ENCODE measurements at regions not wholly inside any gene's neighbourhood (a gene's known extent, or its start where the extent isn't known, plus 50 kb on each side); places are given as distances from the start of the nearest gene placed in this dataset.

DNA sequence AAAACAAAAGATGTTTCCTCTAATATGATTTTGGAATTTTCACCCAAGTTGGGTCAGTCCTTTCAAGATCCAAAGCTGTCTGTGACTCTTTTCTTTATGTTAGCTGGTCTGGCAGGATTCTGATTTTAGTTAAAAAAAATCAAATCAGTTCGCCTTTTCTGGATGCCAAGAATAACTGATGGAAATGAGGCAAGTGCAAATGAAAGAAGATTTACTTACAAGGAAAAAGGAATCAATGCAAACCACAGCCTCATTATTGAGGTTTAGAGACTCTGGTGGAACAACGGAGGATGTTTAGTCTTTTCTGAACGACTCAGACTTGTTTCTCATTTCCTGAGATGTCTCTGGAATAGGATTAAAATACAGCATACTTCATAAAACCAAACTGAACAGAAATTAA is 117.0 kb upstream of the DYRK2 start:
- Histone ChIP-seq H3K9me3 (ENCODE audit: control insufficient read depth, low read depth, low read length) (no peaks in the 10 kb centered on the region), H3K4me3 (ENCODE audit: low read length) (no peak overlapping the region), H3K4me1 (ENCODE audit: control insufficient read depth, insufficient read depth, low read length) (peaks cover 16% of the 10 kb centered on the region), H3K27me3 (ENCODE audit: control insufficient read depth, insufficient read depth, low read length) (no peaks in the 10 kb centered on the region), H3K36me3 (ENCODE audit: control insufficient read depth, insufficient read depth, low read length) (no peaks in the 10 kb centered on the region), H3K27ac (ENCODE audit: low read length) (no peak overlapping the region)
- WGBS (ENCODE audit: insufficient coverage, low lambda C conversion rate), result 87% methylated on average over 2 of the region's 3 CpGs
- DNase-seq, result no peak

GRCh38 chr12:67533159-67533558 is 115.4 kb upstream of the DYRK2 start:
- 100% methylated on average over 1 of the region's 1 CpG for WGBS (ENCODE audit: insufficient coverage, low lambda C conversion rate)
- no peak for DNase-seq
- Histone ChIP-seq H3K4me1 (ENCODE audit: control insufficient read depth, insufficient read depth, low read length) (peaks cover 16% of the 10 kb centered on the region), H3K36me3 (ENCODE audit: control insufficient read depth, insufficient read depth, low read length) (no peaks in the 10 kb centered on the region), H3K27ac (ENCODE audit: low read length) (no peak overlapping the region), H3K4me3 (ENCODE audit: low read length) (no peak overlapping the region), H3K9me3 (ENCODE audit: control insufficient read depth, low read depth, low read length) (no peaks in the 10 kb centered on the region), H3K27me3 (ENCODE audit: control insufficient read depth, insufficient read depth, low read length) (no peaks in the 10 kb centered on the region)

- H3K4me1 ChIP-seq (ENCODE audit: control insufficient read depth, insufficient read depth, low read length), result peaks cover 16% of the 10 kb centered on the region
- no peak for DNase-seq
- H3K27ac ChIP-seq (ENCODE audit: low read length), result peak overlapping the region; percentile 67
- H3K27me3 ChIP-seq (ENCODE audit: control insufficient read depth, insufficient read depth, low read length), result no peaks in the 10 kb centered on the region
- no CpG with 5 or more reads among the region's 3 CpGs for WGBS (ENCODE audit: insufficient coverage, low lambda C conversion rate)
- H3K4me3 ChIP-seq (ENCODE audit: low read length), result no peak overlapping the region
- H3K9me3 ChIP-seq (ENCODE audit: control insufficient read depth, low read depth, low read length), result no peaks in the 10 kb centered on the region
- H3K36me3 ChIP-seq (ENCODE audit: control insufficient read depth, insufficient read depth, low read length), result no peaks in the 10 kb centered on the region
Measured at GRCh38 chr12:67534046-67534445, 114.5 kb upstream of the DYRK2 start.

DNA sequence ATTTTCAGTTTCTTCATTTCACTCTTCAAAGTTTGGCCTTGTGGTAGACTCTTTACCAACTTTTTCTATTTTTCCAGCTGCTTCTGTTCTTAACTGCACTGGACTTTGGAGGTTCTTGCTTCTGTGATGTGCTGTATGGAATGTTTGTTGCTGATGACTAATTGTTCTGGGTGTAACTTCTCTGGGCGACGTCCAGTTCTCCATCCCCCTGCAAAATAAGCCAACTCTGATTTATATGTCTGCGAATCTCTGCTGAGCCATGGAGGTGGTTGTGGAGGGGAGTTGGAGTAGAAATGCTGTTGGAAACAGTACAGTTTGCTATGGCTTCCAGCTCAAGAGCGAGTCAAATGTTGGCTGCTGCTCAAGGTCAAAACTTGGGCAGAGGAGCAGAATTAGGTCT is 113.9 kb upstream of the DYRK2 start:
- no peaks in the 10 kb centered on the region for H3K9me3 ChIP-seq (ENCODE audit: control insufficient read depth, low read depth, low read length)
- WGBS (ENCODE audit: insufficient coverage, low lambda C conversion rate), result no CpG with 5 or more reads among the region's 4 CpGs
- no peaks in the 10 kb centered on the region for H3K36me3 ChIP-seq (ENCODE audit: control insufficient read depth, insufficient read depth, low read length)
- no peak overlapping the region for H3K4me3 ChIP-seq (ENCODE audit: low read length)
- DNase-seq, result peak; percentile 35 to 55
- peaks cover 16% of the 10 kb centered on the region for H3K4me1 ChIP-seq (ENCODE audit: control insufficient read depth, insufficient read depth, low read length)
- H3K27ac ChIP-seq (ENCODE audit: low read length), result peak overlapping the region; percentile 67
- H3K27me3 ChIP-seq (ENCODE audit: control insufficient read depth, insufficient read depth, low read length), result no peaks in the 10 kb centered on the region

DNA sequence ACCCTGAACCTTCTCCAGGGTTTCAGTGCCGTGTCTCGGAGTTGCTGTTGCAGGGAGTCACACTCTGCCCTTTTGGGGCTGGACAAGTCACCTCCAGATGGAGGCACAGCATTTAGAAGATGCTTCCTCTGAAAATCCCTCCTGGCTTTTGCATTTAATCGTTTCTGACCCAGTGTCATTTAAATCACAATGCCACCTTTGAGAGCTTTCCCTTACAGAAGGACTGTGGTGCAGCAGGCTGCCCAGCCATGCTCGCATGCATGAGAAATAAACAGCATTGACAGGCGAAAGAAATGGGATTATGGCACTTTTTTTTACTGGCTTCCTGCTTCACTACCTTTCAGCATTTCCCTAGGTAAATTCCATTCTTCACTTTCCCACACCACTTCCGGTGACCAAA is 113.4 kb upstream of the DYRK2 start:
- no peak for DNase-seq
- WGBS (ENCODE audit: insufficient coverage, low lambda C conversion rate), result no CpG with 5 or more reads among the region's 6 CpGs
- peak overlapping the region; percentile 67 for H3K27ac ChIP-seq (ENCODE audit: low read length)
- H3K4me1 ChIP-seq (ENCODE audit: control insufficient read depth, insufficient read depth, low read length), result peaks cover 16% of the 10 kb centered on the region
- H3K4me3 ChIP-seq (ENCODE audit: low read length), result no peak overlapping the region
- H3K36me3 ChIP-seq (ENCODE audit: control insufficient read depth, insufficient read depth, low read length), result no peaks in the 10 kb centered on the region
- H3K27me3 ChIP-seq (ENCODE audit: control insufficient read depth, insufficient read depth, low read length), result no peaks in the 10 kb centered on the region
- H3K9me3 ChIP-seq (ENCODE audit: control insufficient read depth, low read depth, low read length), result no peaks in the 10 kb centered on the region

GRCh38 chr12:67535971-67536370 is 112.6 kb upstream of the DYRK2 start:
- peaks cover 16% of the 10 kb centered on the region for H3K4me1 ChIP-seq (ENCODE audit: control insufficient read depth, insufficient read depth, low read length)
- H3K36me3 ChIP-seq (ENCODE audit: control insufficient read depth, insufficient read depth, low read length), result no peaks in the 10 kb centered on the region
- H3K4me3 ChIP-seq (ENCODE audit: low read length), result no peak overlapping the region
- H3K27ac ChIP-seq (ENCODE audit: low read length), result peak overlapping the region; percentile 67
- H3K9me3 ChIP-seq (ENCODE audit: control insufficient read depth, low read depth, low read length), result no peaks in the 10 kb centered on the region
- no peaks in the 10 kb centered on the region for H3K27me3 ChIP-seq (ENCODE audit: control insufficient read depth, insufficient read depth, low read length)
- DNase-seq, result peak; percentile 57 to 83
- WGBS (ENCODE audit: insufficient coverage, low lambda C conversion rate), result no CpG with 5 or more reads among the region's 5 CpGs

DNA sequence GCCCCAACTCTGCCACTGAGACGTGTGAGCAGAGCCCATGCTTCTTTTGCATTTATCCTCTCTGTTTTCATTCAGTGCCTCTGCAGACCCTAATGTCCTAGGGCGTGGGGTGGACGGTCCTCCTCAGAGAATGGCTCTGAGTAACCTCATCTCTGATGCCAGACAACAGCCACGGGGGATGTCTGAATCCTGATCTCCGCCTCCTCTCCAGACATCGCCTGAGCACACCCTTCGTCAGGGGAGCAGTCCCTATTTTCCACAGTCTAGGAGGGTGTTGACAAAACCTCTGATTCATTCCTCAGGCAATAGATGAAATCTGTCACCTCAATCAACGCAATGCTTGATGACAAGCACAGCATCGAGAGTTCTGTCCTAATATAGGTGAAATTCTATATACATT is 109.2 kb upstream of the DYRK2 start:
- Histone ChIP-seq H3K27ac (ENCODE audit: low read length) (no peak overlapping the region), H3K27me3 (ENCODE audit: control insufficient read depth, insufficient read depth, low read length) (no peaks in the 10 kb centered on the region), H3K4me1 (ENCODE audit: control insufficient read depth, insufficient read depth, low read length) (peaks cover 30% of the 10 kb centered on the region), H3K9me3 (ENCODE audit: control insufficient read depth, low read depth, low read length) (no peaks in the 10 kb centered on the region), H3K36me3 (ENCODE audit: control insufficient read depth, insufficient read depth, low read length) (no peaks in the 10 kb centered on the region), H3K4me3 (ENCODE audit: low read length) (no peak overlapping the region)
- WGBS (ENCODE audit: insufficient coverage, low lambda C conversion rate), result 70% methylated on average over 2 of the region's 9 CpGs
- no peak for DNase-seq

DNA sequence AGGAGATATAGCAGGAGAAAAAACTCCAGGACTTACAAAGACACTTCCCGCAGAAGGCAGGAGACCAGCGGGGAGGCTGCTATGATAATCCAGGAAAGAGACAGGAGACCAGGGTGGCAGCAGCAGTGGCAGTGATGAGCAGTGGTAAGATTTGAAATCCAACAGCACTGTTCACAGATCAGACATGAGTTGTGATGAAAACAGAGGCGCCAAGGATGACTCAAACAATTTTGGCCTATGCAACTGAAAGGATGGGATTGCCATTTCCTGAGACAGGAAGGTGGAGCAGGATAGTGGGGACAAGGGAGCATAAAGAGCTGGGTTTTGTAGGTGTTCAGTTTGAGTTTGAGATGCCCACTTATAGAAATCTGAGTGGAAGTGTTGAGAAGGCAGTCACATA is 108.6 kb upstream of the DYRK2 start:
- Histone ChIP-seq H3K4me1 (ENCODE audit: control insufficient read depth, insufficient read depth, low read length) (peaks cover 27% of the 10 kb centered on the region), H3K27me3 (ENCODE audit: control insufficient read depth, insufficient read depth, low read length) (no peaks in the 10 kb centered on the region), H3K4me3 (ENCODE audit: low read length) (no peak overlapping the region), H3K9me3 (ENCODE audit: control insufficient read depth, low read depth, low read length) (no peaks in the 10 kb centered on the region), H3K27ac (ENCODE audit: low read length) (no peak overlapping the region), H3K36me3 (ENCODE audit: control insufficient read depth, insufficient read depth, low read length) (no peaks in the 10 kb centered on the region)
- DNase-seq, result no peak
- WGBS (ENCODE audit: insufficient coverage, low lambda C conversion rate), result 100% methylated on average over 2 of the region's 3 CpGs

DNA sequence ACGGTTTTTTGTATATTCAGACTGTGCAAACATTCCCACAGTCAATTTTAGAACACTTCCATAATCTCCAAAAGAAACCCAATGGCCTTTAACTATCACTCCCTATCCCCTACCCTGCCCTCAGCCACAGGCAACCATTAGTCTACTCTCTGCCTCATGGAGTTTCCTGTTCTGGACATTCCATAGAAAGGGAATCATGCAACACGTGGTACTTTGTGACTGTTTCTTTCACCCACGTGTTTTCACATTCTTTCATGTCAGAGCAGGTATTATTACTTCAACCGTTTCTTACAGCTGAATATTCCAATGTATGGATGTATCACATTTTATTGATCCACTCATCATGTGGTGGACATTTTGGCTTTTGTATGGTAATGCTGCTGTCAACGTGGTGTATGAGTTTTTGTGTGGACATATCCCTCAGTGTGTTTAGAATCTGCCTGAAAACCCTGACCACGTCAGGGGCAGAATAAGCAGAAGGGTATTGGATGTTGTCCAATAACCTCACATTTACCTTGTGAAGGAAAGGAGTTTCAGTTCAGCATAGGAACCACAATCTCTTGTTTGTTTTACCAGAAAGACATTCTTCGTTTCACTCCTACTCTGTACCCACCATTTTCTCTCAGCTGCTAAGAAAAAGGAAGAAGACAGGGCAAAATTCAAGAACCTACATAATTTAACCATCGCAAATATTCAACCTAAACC is 107.5 kb upstream of the DYRK2 start:
- H3K27me3 ChIP-seq (ENCODE audit: control insufficient read depth, insufficient read depth, low read length), result no peaks in the 10 kb centered on the region
- WGBS (ENCODE audit: insufficient coverage, low lambda C conversion rate), result 80% methylated on average over 4 of the region's 8 CpGs
- H3K36me3 ChIP-seq (ENCODE audit: control insufficient read depth, insufficient read depth, low read length), result no peaks in the 10 kb centered on the region
- H3K9me3 ChIP-seq (ENCODE audit: control insufficient read depth, low read depth, low read length), result no peaks in the 10 kb centered on the region
- no peak overlapping the region for H3K27ac ChIP-seq (ENCODE audit: low read length)
- no peak for DNase-seq
- H3K4me1 ChIP-seq (ENCODE audit: control insufficient read depth, insufficient read depth, low read length), result peaks cover 19% of the 10 kb centered on the region
- H3K4me3 ChIP-seq (ENCODE audit: low read length), result no peak overlapping the region

GRCh38 chr12:67541625-67541991 is 106.9 kb upstream of the DYRK2 start:
- WGBS (ENCODE audit: insufficient coverage, low lambda C conversion rate), result 7% methylated on average over 2 of the region's 3 CpGs
- H3K4me1 ChIP-seq (ENCODE audit: control insufficient read depth, insufficient read depth, low read length), result peaks cover 20% of the 10 kb centered on the region
- no peak overlapping the region for H3K4me3 ChIP-seq (ENCODE audit: low read length)
- H3K9me3 ChIP-seq (ENCODE audit: control insufficient read depth, low read depth, low read length), result no peaks in the 10 kb centered on the region
- DNase-seq, result peak; percentile 42 to 69
- H3K27ac ChIP-seq (ENCODE audit: low read length), result no peak overlapping the region
- no peaks in the 10 kb centered on the region for H3K36me3 ChIP-seq (ENCODE audit: control insufficient read depth, insufficient read depth, low read length)
- no peaks in the 10 kb centered on the region for H3K27me3 ChIP-seq (ENCODE audit: control insufficient read depth, insufficient read depth, low read length)
